BLaER1 (cell line): ENCODE measurements at regions not wholly inside any gene's neighbourhood (a gene's known extent, or its start where the extent isn't known, plus 50 kb on each side); places are given as distances from the start of the nearest gene placed in this dataset.
A peak's percentile ranks its signal among the peaks of the same experiment; 100 is the strongest.

ENCODE experiments used
- H3K27ac ChIP-seq: shearing (Covaris generic); formaldehyde crosslinking; 2 replicates; pipeline ENCODE4 v1.8.1; 2022
- H3K27me3 ChIP-seq: shearing (Covaris generic); formaldehyde crosslinking; 2 replicates; pipeline ENCODE4 v1.8.1; 2022
- H3K36me3 ChIP-seq: shearing (Covaris generic); formaldehyde crosslinking; 2 replicates; pipeline ENCODE4 v1.8.1; 2022
- H3K4me1 ChIP-seq: shearing (Covaris generic); formaldehyde crosslinking; 2 replicates; pipeline ENCODE4 v1.8.1; 2022
- H3K4me2 ChIP-seq: shearing (Covaris generic); formaldehyde crosslinking; 2 replicates; pipeline ENCODE4 v1.8.1; 2022
- H3K4me3 ChIP-seq: shearing (Covaris generic); formaldehyde crosslinking; 2 replicates; pipeline ENCODE4 v1.8.1; 2022
- H3K9ac ChIP-seq: shearing (Covaris generic); formaldehyde crosslinking; 2 replicates; pipeline ENCODE4 v1.8.1; 2022
- H3K9me3 ChIP-seq: shearing (Covaris generic); formaldehyde crosslinking; 2 replicates; pipeline ENCODE4 v1.8.1; 2022
- H4K20me1 ChIP-seq: shearing (Covaris generic); formaldehyde crosslinking; 2 replicates; pipeline ENCODE4 v1.8.1; 2022
- Cebpa-rat ChIP-seq: shearing (Covaris generic); IDR thresholded peaks from 2 replicates; pipeline ENCODE4 v1.8.1; 2022

GRCh38 chr4:17165286-17165685, 266.8 kb upstream of the LDB2 start:
- no peak overlapping the region for H3K4me3 ChIP-seq
- no peaks in the 10 kb centered on the region for H3K27me3 ChIP-seq
- H4K20me1 ChIP-seq = no peaks in the 10 kb centered on the region
- H3K27ac ChIP-seq = no peak overlapping the region
- no peak for TF ChIP-seq Cebpa-rat
- no peak overlapping the region for H3K4me2 ChIP-seq
- H3K36me3 ChIP-seq = no peaks in the 10 kb centered on the region
- H3K9ac ChIP-seq = no peak overlapping the region
- H3K4me1 ChIP-seq = peaks cover 20% of the 10 kb centered on the region
- peaks cover 27% of the 10 kb centered on the region for H3K9me3 ChIP-seq

DNA sequence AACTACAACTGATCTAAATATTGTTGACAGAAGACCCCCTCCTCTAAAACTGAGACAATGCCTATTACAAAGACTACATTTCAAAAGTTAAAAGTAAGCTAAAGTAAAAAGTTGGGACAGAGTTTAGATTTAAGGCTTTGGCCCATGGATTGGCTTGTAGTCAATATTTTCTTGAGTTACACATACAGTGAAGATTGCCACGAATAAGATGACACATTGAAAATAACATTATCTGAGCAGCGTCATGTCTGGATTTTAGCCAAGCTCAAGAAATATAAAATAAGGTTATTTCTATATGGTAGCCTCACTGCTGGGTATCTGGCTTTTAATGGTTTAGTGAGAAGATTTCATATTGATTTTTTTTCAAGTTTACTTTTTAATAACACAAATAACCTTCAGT, 266.2 kb upstream of the LDB2 start:
- no peak overlapping the region for H3K9ac ChIP-seq
- H3K27ac ChIP-seq = no peak overlapping the region
- peaks cover 20% of the 10 kb centered on the region for H3K4me1 ChIP-seq
- H4K20me1 ChIP-seq = no peaks in the 10 kb centered on the region
- H3K36me3 ChIP-seq = no peaks in the 10 kb centered on the region
- no peak overlapping the region for H3K4me2 ChIP-seq
- no peak overlapping the region for H3K4me3 ChIP-seq
- peaks cover 27% of the 10 kb centered on the region for H3K9me3 ChIP-seq
- no peak for TF ChIP-seq Cebpa-rat
- no peaks in the 10 kb centered on the region for H3K27me3 ChIP-seq

DNA sequence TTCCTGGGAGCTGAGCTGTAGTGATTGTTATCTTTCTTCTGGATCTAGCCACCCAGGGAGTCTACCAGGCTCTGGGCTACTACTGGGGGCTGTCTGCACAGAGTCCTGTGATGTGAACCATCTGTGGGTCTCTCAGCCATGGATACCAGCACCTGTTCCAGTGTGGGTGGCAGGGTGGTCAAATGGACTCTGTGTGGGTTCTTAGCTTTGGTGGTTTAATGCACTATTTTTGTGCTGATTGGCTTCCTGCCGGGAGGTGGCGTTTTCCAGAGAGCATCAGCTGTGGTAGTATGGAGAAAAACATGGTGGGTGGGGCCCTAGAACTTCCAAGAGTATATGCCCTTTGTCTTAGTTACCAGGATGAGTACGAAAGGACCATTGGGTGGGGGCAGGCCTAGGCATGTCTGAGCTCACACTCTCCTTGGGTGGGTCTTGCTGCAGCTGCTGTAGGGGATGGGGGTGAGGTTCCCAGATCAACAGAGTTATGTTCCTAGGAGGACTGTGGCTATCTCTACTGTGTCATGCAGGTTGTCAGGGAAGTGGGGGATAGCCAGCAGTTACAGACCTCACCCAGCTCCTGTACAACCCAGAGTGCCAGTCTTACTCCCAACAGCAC, 264.8 kb upstream of the LDB2 start:
- peaks cover 27% of the 10 kb centered on the region for H3K9me3 ChIP-seq
- H3K4me3 ChIP-seq = no peak overlapping the region
- H3K4me1 ChIP-seq = peaks cover 12% of the 10 kb centered on the region
- H3K36me3 ChIP-seq = no peaks in the 10 kb centered on the region
- H3K27ac ChIP-seq = no peak overlapping the region
- H3K27me3 ChIP-seq = no peaks in the 10 kb centered on the region
- H3K4me2 ChIP-seq = no peak overlapping the region
- H3K9ac ChIP-seq = no peak overlapping the region
- no peaks in the 10 kb centered on the region for H4K20me1 ChIP-seq
- TF ChIP-seq Cebpa-rat = no peak

DNA sequence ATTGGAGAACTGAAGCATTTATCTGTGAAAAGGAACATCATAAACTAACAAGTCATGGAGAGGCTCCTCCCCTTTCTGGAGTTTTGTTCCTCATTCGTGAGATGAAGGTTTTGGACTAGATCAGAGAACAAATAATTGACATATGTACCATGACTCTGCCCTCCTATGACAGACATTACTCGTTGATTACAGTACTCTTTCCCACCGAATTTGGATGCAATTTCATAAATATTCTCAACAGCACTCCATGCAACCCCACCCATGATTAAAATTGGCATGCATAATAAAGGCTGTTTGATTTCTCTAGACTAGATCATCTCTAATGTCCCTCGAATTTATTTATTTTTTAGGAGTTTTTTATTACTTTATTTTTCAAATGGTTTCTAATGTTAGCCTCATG, 258.9 kb upstream of the LDB2 start:
- H4K20me1 ChIP-seq = no peaks in the 10 kb centered on the region
- H3K4me1 ChIP-seq = no peaks in the 10 kb centered on the region; the same call in 1 of the 2 replicates
- H3K27me3 ChIP-seq = no peaks in the 10 kb centered on the region
- H3K27ac ChIP-seq = no peak overlapping the region
- H3K4me3 ChIP-seq = no peak overlapping the region
- H3K36me3 ChIP-seq = no peaks in the 10 kb centered on the region
- no peak overlapping the region for H3K9ac ChIP-seq
- peaks cover 10% of the 10 kb centered on the region; the same call in 1 of the 2 replicates for H3K9me3 ChIP-seq
- TF ChIP-seq Cebpa-rat = no peak
- H3K4me2 ChIP-seq = no peak overlapping the region

GRCh38 chr4:17155486-17155885, 257.0 kb upstream of the LDB2 start:
- TF ChIP-seq Cebpa-rat = no peak
- no peaks in the 10 kb centered on the region for H3K4me1 ChIP-seq
- no peaks in the 10 kb centered on the region for H3K27me3 ChIP-seq
- H3K9me3 ChIP-seq = no peaks in the 10 kb centered on the region
- H3K9ac ChIP-seq = no peak overlapping the region
- H4K20me1 ChIP-seq = no peaks in the 10 kb centered on the region
- no peak overlapping the region for H3K4me3 ChIP-seq
- H3K36me3 ChIP-seq = no peaks in the 10 kb centered on the region
- no peak overlapping the region for H3K4me2 ChIP-seq
- no peak overlapping the region for H3K27ac ChIP-seq

DNA sequence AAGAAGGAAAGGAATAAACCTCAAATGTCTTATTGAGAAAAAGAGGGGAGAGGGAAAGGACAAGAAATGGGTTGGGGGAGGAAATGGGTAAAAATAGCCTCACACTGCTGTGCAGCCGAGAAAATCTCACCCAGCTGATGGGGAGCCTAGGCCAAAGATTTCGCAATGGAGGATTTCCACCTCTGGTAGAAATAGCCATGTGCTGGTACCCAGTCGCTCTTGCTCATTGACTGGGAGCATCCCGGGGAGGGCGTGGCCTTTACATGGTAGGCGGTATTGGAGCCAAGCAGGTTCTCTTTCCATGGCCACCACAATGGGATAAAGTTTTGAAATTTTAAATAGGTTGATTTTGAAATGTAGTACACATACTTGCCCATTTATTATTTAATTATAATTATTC, 255.1 kb upstream of the LDB2 start:
- H3K4me3 ChIP-seq = no peak overlapping the region
- no peaks in the 10 kb centered on the region for H3K36me3 ChIP-seq
- no peaks in the 10 kb centered on the region for H3K27me3 ChIP-seq
- no peaks in the 10 kb centered on the region for H4K20me1 ChIP-seq
- H3K4me2 ChIP-seq = no peak overlapping the region
- no peak overlapping the region for H3K9ac ChIP-seq
- H3K27ac ChIP-seq = no peak overlapping the region
- H3K4me1 ChIP-seq = no peaks in the 10 kb centered on the region
- TF ChIP-seq Cebpa-rat = peak; percentile 57
- no peaks in the 10 kb centered on the region for H3K9me3 ChIP-seq

- H3K4me2 ChIP-seq = no peak overlapping the region
- no peaks in the 10 kb centered on the region for H3K4me1 ChIP-seq
- TF ChIP-seq Cebpa-rat = no peak
- H3K27me3 ChIP-seq = no peaks in the 10 kb centered on the region
- no peaks in the 10 kb centered on the region for H4K20me1 ChIP-seq
- no peak overlapping the region for H3K27ac ChIP-seq
- H3K9ac ChIP-seq = no peak overlapping the region
- no peak overlapping the region for H3K4me3 ChIP-seq
- H3K36me3 ChIP-seq = no peaks in the 10 kb centered on the region
- H3K9me3 ChIP-seq = no peaks in the 10 kb centered on the region
These were observed 254.6 kb upstream of the LDB2 start for GRCh38 chr4:17152941-17153540.

GRCh38 chr4:17142232-17142711, 243.8 kb upstream of the LDB2 start:
- peaks cover 5% of the 10 kb centered on the region; the same call in 1 of the 2 replicates for H3K4me1 ChIP-seq
- H3K4me3 ChIP-seq = no peak overlapping the region
- H3K9ac ChIP-seq = no peak overlapping the region
- H3K36me3 ChIP-seq = no peaks in the 10 kb centered on the region
- no peaks in the 10 kb centered on the region for H4K20me1 ChIP-seq
- no peak overlapping the region for H3K27ac ChIP-seq
- TF ChIP-seq Cebpa-rat = no peak
- H3K4me2 ChIP-seq = no peak overlapping the region
- H3K27me3 ChIP-seq = no peaks in the 10 kb centered on the region
- H3K9me3 ChIP-seq = peaks cover 37% of the 10 kb centered on the region

- TF ChIP-seq Cebpa-rat = no peak
- Histone ChIP-seq H3K36me3 (no peaks in the 10 kb centered on the region), H3K4me3 (no peak overlapping the region), H3K9me3 (peaks cover 40% of the 10 kb centered on the region), H4K20me1 (no peaks in the 10 kb centered on the region), H3K27ac (no peak overlapping the region), H3K9ac (no peak overlapping the region), H3K4me1 (peaks cover 5% of the 10 kb centered on the region; the same call in 1 of the 2 replicates), H3K27me3 (no peaks in the 10 kb centered on the region), H3K4me2 (no peak overlapping the region)
These were observed 240.4 kb upstream of the LDB2 start for GRCh38 chr4:17138847-17139246.

DNA sequence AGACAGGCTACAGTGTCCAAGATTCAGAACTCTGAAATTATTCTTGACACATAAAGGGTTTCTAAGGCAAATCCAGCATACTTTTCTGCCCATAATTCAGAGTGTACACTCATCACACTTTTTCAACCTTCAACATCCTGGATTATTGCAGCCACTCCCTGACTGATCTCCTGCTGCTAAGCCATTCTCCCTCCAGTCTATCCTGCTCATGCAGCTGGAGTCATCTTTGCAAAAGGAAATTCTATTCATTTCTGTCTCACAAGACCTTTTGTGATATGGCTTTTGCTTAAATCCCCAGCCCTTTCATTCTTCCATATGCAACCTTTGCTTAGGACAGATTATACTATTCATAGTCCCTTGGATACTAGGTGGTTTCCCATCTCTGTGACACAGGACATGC, 236.1 kb upstream of the LDB2 start:
- no peak overlapping the region for H3K4me2 ChIP-seq
- H3K9me3 ChIP-seq = peaks cover 30% of the 10 kb centered on the region
- no peak overlapping the region for H3K4me3 ChIP-seq
- TF ChIP-seq Cebpa-rat = no peak
- H3K27me3 ChIP-seq = no peaks in the 10 kb centered on the region
- H3K36me3 ChIP-seq = no peaks in the 10 kb centered on the region
- H4K20me1 ChIP-seq = no peaks in the 10 kb centered on the region
- H3K4me1 ChIP-seq = no peaks in the 10 kb centered on the region
- no peak overlapping the region for H3K9ac ChIP-seq
- no peak overlapping the region for H3K27ac ChIP-seq
